Thoracic aorta (tissue), 2 donors: ENCODE measurements at regions not wholly inside any gene's neighbourhood (a gene's known extent, or its start where the extent isn't known, plus 50 kb on each side); places are given as distances from the start of the nearest gene placed in this dataset.

ENCODE experiments used
- ATAC-seq: fragments of 150-250 bp; one replicate; pipeline ENCODE4 v1.8.0; 2017; ENCODE audit warnings: low read depth; ENCODE audit not compliant: insufficient number of reproducible peaks, low FRiP score
- DNase-seq: peaks from one replicate; pipeline ENCODE4 v3.0.0-alpha.2; 2020; ENCODE audit warnings: low spot score
- H3K27ac ChIP-seq, 2 donors: fragments of 200-600 bp; sonication (generic); 1 replicate in 1 of 2; 2 replicates in 1 of 2; pipeline ENCODE4 v1.5.1; 2016; ENCODE audit warnings: mild to moderate bottlenecking in 2 of 2, moderate library complexity in 2 of 2
- H3K27me3 ChIP-seq: fragments of 200-600 bp; sonication (generic); replicated peaks from 2 replicates; pipeline ENCODE4 v1.6.0; 2016; ENCODE audit warnings: mild to moderate bottlenecking; ENCODE audit not compliant: insufficient read depth
- H3K36me3 ChIP-seq: fragments of 200-600 bp; sonication (generic); one replicate; pipeline ENCODE4 v1.5.1; 2016
- H3K4me1 ChIP-seq, 2 donors: fragments of 200-600 bp; sonication (generic); 1 replicate in 1 of 2; 2 replicates in 1 of 2; pipeline versions ENCODE4 v1.5.1 to v1.6.0; 2016; ENCODE audit warnings: low read depth in 2 of 2, mild to moderate bottlenecking in 1 of 2; ENCODE audit not compliant: control insufficient read depth in 1 of 2
- H3K4me3 ChIP-seq: fragments of 200-600 bp; sonication (generic); 2 replicates; pipeline ENCODE4 v1.5.1; 2016; ENCODE audit warnings: mild to moderate bottlenecking
- H3K9me3 ChIP-seq: fragments of 200-600 bp; sonication (generic); 2 replicates; pipeline ENCODE4 v1.5.1; 2016
- CTCF ChIP-seq: fragments of 200-600 bp; sonication (generic); IDR thresholded peaks from one replicate; pipeline ENCODE4 v1.5.1; 2019; ENCODE audit warnings: antibody characterized with exemption

GRCh38 chr3:193894121-193894863, 241.7 kb upstream of the HES1 start:
- no peak overlapping the region for H3K4me3 ChIP-seq
- no peaks in the 10 kb centered on the region for H3K27me3 ChIP-seq
- no peak overlapping the region for H3K27ac ChIP-seq
- no peaks in the 10 kb centered on the region for H3K9me3 ChIP-seq
- no peak for DNase-seq
- no peaks in the 10 kb centered on the region for H3K4me1 ChIP-seq
- no peaks in the 10 kb centered on the region for H3K36me3 ChIP-seq
- TF ChIP-seq CTCF, result no peak
- no peak for ATAC-seq

- Histone ChIP-seq H3K4me3 (no peak overlapping the region), H3K9me3 (no peaks in the 10 kb centered on the region), H3K27me3 (no peaks in the 10 kb centered on the region), H3K27ac (no peak overlapping the region), H3K4me1 (no peaks in the 10 kb centered on the region), H3K36me3 (no peaks in the 10 kb centered on the region)
- DNase-seq (no peak), ATAC-seq (no peak)
- TF ChIP-seq CTCF, result no peak
Observed at GRCh38 chr3:193895409-193895808, 240.5 kb upstream of the HES1 start.

GRCh38 chr3:193896419-193896818, 239.5 kb upstream of the HES1 start:
- H3K27me3 ChIP-seq, result no peaks in the 10 kb centered on the region
- no peaks in the 10 kb centered on the region for H3K4me1 ChIP-seq
- H3K27ac ChIP-seq, result no peak overlapping the region
- no peak for TF ChIP-seq CTCF
- H3K9me3 ChIP-seq, result no peaks in the 10 kb centered on the region
- ATAC-seq (no peak), DNase-seq (no peak)
- no peak overlapping the region for H3K4me3 ChIP-seq
- H3K36me3 ChIP-seq, result no peaks in the 10 kb centered on the region

- DNase-seq (no peak), ATAC-seq (no peak)
- Histone ChIP-seq H3K4me1 (no peaks in the 10 kb centered on the region), H3K36me3 (no peaks in the 10 kb centered on the region), H3K27me3 (no peaks in the 10 kb centered on the region), H3K9me3 (no peaks in the 10 kb centered on the region), H3K27ac (no peak overlapping the region), H3K4me3 (no peak overlapping the region)
- TF ChIP-seq CTCF, result no peak
Observed at GRCh38 chr3:193897288-193897687, 238.7 kb upstream of the HES1 start.

- Histone ChIP-seq H3K27ac (no peak overlapping the region), H3K4me3 (no peak overlapping the region), H3K9me3 (no peaks in the 10 kb centered on the region), H3K27me3 (no peaks in the 10 kb centered on the region), H3K36me3 (no peaks in the 10 kb centered on the region), H3K4me1 (no peaks in the 10 kb centered on the region)
- no peak for ATAC-seq
- TF ChIP-seq CTCF, result no peak
- no peak for DNase-seq
Observed at GRCh38 chr3:193897731-193898180, 238.2 kb upstream of the HES1 start.
